ENCODE measurements at regions not wholly inside any gene's neighbourhood (a gene's known extent, or its start where the extent isn't known, plus 50 kb on each side); places are given as distances from the start of the nearest gene placed in this dataset.

DNA sequence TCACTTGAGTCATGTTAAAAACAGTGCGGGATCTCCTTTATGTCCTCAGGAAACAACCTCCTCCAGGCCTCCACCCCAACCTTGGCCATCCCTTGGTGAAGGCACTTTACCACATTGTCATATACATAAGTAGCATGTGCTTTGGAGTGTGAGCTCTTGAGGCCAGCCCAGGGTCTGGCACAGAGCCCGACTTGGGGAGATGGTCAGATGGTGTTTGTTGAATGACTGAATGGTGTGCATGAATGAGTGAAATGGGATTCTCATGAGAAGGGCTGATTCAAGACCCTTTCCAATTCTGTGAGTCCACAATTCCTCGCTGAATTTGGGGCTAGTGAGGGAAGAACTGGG, 52.9 kb upstream of the DLK1 start:
- no peak for DNase-seq (ENCODE audit: low read depth in 2 of 2)

DNA sequence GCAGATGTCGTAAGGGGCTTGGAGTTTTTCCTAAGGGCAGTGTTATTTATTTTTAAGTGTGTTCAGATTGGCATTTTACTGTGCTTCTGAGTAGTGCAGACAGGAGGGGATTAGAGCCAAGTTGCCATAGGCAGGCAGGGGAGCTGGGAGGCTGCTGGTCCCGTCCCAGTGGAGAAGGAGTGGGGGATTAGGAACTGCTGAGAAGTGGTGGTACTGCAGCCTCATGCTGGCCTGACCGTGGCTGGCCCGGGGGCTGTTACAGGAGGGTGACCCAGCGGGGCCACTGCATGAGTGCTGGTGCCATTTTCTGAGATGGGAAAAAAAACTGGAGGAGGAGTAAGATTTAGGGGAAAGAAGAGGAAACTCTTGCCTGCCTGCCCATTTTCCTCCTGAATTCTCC, 52.3 kb upstream of the DLK1 start:
- DNase-seq (ENCODE audit: low read depth in 2 of 2) = no peak

DNA sequence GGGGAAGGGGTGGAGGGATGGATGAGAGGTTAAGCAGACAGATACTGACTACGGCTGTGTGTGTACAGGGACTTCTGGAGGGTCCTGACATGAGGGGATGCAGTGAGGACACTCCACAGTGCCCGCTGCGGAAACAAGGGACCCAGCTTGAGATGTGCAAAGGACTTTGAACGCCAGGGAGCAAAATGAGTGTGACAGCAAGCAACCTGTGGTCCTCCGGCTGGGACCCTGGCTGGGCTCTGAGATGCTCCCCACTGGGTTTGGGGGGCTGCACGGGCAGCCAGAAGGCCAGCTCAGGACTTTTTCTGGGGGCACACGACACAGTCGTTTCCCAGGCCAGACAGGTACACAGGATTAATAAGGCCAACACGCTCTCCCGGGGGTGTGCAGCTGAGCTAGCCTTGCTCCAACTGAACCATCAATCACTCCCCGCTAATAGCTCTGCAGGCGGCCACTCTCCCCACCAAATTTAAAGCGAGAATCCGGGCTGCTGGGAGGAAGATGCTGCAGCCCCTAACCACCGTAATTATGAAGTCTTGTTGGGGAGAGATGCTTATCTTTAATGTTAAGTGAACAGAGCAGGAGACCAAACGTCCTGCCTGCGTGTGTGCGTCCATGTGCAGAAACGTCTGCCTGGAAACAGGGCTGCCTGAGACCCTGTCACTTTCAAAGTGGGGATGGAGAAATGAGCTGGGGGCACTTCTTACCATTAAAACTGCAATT, 51.6 kb upstream of the DLK1 start:
- DNase-seq (ENCODE audit: low read depth in 2 of 2) = no peak

DNA sequence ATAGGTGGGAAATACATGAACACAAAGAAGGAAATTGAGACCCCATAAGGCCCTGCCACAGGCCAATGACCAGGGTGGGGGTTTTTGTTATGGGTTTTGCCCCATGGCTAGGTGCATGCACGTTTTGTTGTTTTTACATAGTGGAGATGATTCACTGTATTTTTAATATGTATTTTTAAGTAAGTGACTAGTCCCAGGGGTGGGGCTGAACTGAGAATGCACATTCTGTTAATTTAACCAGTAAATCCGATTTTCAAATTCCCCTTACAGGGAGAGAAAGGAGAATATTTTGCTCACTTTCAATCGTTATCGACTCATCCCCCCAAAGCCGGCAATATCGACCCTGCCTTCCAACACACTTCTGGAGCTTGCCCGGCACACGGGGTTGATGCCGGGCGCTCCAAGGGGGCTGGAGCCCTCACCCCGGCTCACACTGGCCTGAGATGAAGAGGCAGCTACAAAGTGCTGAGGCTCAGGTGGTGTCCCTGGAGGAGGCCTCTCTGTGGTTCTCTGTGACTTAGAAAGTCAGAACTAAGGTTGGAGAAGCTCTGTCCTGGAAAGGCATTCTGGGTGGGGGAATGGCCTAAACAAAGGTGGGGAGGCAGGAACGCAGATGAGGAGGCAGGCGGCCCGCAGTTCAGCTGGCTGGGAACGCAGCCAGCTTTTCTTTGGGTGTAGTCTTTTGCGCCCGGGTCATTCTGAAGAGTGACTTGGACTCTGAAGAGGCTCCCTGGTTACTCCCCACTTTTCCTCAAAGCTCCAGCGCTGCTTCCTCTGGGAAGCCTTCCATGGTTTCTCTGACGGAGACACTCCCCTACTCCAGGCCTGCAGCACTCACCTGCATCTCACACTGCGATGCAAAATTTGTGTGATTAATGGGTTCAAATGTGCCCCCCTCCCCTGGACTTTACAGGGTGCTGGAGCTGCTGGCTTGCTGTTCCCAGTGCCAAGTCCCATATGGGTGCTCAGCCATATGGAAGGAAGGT, 50.7 kb upstream of the DLK1 start:
- no peak for DNase-seq (ENCODE audit: low read depth in 2 of 2)

All from fibroblast of skin of left quadriceps (primary cell).